Trophoblast cell (in vitro differentiated cells and primary cell): ENCODE measurements at regions not wholly inside any gene's neighbourhood (a gene's known extent, or its start where the extent isn't known, plus 50 kb on each side); places are given as distances from the start of the nearest gene placed in this dataset.

Experiments used
- DNase-seq, 2 donors: peaks; one replicate each; pipeline ENCODE4 v3.0.0-alpha.2; 2016
- H2AFZ ChIP-seq: 2 replicates; pipeline ENCODE4 v1.6.1; 2013; ENCODE audit warnings: low read length, moderate library complexity, mild to moderate bottlenecking; ENCODE audit not compliant: insufficient read depth, poor library complexity
- H2AK5ac ChIP-seq: 2 replicates; pipeline ENCODE4 v1.6.1; 2013; ENCODE audit warnings: mild to moderate bottlenecking, low read length
- H2BK120ac ChIP-seq: 2 replicates; pipeline ENCODE4 v1.6.1; 2013; ENCODE audit warnings: low read length, mild to moderate bottlenecking, moderate library complexity; ENCODE audit not compliant: insufficient read depth, poor library complexity
- H2BK12ac ChIP-seq: 2 replicates; pipeline ENCODE4 v1.6.1; 2013; ENCODE audit warnings: mild to moderate bottlenecking, low read length, moderate library complexity
- H2BK5ac ChIP-seq: 2 replicates; pipeline ENCODE4 v1.6.1; 2013; ENCODE audit warnings: low read length, low read depth, moderate library complexity, mild to moderate bottlenecking; ENCODE audit not compliant: poor library complexity
- H3K14ac ChIP-seq: 2 replicates; pipeline ENCODE4 v1.6.1; 2013; ENCODE audit warnings: mild to moderate bottlenecking, low read length
- H3K18ac ChIP-seq: 2 replicates; pipeline ENCODE4 v1.6.1; 2013; ENCODE audit warnings: mild to moderate bottlenecking, low read length
- H3K23ac ChIP-seq: 2 replicates; pipeline ENCODE4 v1.6.1; 2013; ENCODE audit warnings: low read length
- H3K27ac ChIP-seq: 2 replicates; pipeline ENCODE4 v1.5.1; 2013; ENCODE audit warnings: low read depth, mild to moderate bottlenecking, inconsistent platforms, low read length, moderate library complexity
- H3K27me3 ChIP-seq: 2 replicates; pipeline ENCODE4 v1.6.1; 2013; ENCODE audit warnings: inconsistent platforms, mild to moderate bottlenecking, low read length, moderate library complexity; ENCODE audit not compliant: insufficient read depth
- H3K36me3 ChIP-seq, 2 experiments: 1 replicate in 1 of 2; 2 replicates in 1 of 2; pipeline ENCODE4 v1.6.1; 2013; ENCODE audit warnings: low read length in 2 of 2, mild to moderate bottlenecking in 2 of 2, moderate library complexity in 1 of 2; ENCODE audit not compliant: insufficient read depth in 2 of 2, control insufficient read depth in 1 of 2
- H3K4ac ChIP-seq: 2 replicates; pipeline ENCODE4 v1.6.1; 2013; ENCODE audit warnings: low read depth, mild to moderate bottlenecking, low read length, moderate library complexity
- H3K4me1 ChIP-seq, 2 experiments: 1 replicate in 1 of 2; 2 replicates in 1 of 2; pipeline ENCODE4 v1.6.1; 2013; ENCODE audit warnings: low read length in 2 of 2, mild to moderate bottlenecking in 2 of 2, moderate library complexity in 1 of 2; ENCODE audit not compliant: insufficient read depth in 2 of 2, control insufficient read depth in 1 of 2
- H3K4me2 ChIP-seq: 2 replicates; pipeline ENCODE4 v1.6.1; 2013; ENCODE audit warnings: inconsistent platforms, mild to moderate bottlenecking, low read length, moderate library complexity
- H3K4me3 ChIP-seq: 2 replicates; pipeline ENCODE4 v1.5.1; 2013; ENCODE audit warnings: mild to moderate bottlenecking, low read depth, low read length, inconsistent platforms
- H3K79me1 ChIP-seq: one replicate; pipeline ENCODE4 v1.6.1; 2013; ENCODE audit warnings: low read length
- H3K79me2 ChIP-seq: 2 replicates; pipeline ENCODE4 v1.6.1; 2013; ENCODE audit warnings: low read length, mild to moderate bottlenecking; ENCODE audit not compliant: control insufficient read depth, insufficient read depth, poor library complexity
- H3K9ac ChIP-seq: 2 replicates; pipeline ENCODE4 v1.6.1; 2013; ENCODE audit warnings: mild to moderate bottlenecking, low read length
- H3K9me3 ChIP-seq: 2 replicates; pipeline ENCODE4 v1.6.1; 2013; ENCODE audit warnings: low read depth, mild to moderate bottlenecking, control low read depth, inconsistent platforms, low read length; ENCODE audit not compliant: insufficient read depth
- H4K12ac ChIP-seq: 2 replicates; pipeline ENCODE4 v1.6.1; 2013; ENCODE audit warnings: low read depth, mild to moderate bottlenecking, low read length, moderate library complexity
- H4K8ac ChIP-seq: 2 replicates; pipeline ENCODE4 v1.6.1; 2013; ENCODE audit warnings: low read depth, mild to moderate bottlenecking, low read length, moderate library complexity
- H4K91ac ChIP-seq: one replicate; pipeline ENCODE4 v1.6.1; 2013; ENCODE audit warnings: low read depth, mild to moderate bottlenecking, low read length, moderate library complexity
- WGBS: extraction: QIAGEN DNeasy Blood & Tissue Kit; methylation state at CpG from one replicate; pipeline ENCODE4 v1.1.7; 2013; ENCODE audit warnings: missing lambda C conversion rate; ENCODE audit not compliant: insufficient read length, insufficient coverage; ENCODE audit errors: extremely low coverage; 5-methylcytosine and 5-hydroxymethylcytosine counted together

DNA sequence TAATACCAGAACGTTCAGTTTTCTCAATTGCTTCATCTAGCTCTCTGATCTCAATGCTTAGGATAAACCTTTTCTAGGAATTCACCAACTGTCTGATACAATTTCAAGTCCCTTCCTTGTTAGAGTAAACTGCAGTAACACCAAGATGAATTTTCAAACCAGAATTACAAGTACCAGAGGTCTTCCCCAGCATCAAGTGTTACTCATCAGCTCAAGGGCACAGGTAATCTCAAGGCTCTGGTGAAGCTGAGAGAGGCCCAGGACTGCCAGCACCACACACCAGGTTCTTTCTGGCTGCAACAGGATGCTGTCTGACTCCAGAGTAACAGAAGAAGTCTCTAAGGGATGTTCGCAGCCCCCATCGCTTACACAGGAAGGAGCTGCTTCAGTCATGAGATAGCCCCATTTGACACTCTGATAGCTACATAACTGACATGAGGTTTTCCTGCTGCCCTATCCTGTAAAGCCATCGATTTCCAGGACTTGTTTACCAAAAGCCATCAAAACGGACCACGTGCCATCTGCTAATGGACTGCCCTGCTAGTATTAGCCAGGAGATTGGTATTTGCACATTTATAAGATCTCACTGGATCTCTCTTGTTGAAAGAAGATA lies 549.4 kb downstream of the UTRN start:
- Histone ChIP-seq H4K8ac (no peak overlapping the region), H3K4me2 (no peak overlapping the region), H3K27ac (no peak overlapping the region), H3K18ac (no peak overlapping the region), H3K14ac (no peak overlapping the region), H3K4ac (no peak overlapping the region), H2BK12ac (no peak overlapping the region), H2AFZ (no peak overlapping the region), H2BK120ac (no peak overlapping the region), H4K91ac (no peak overlapping the region), H4K12ac (no peak overlapping the region), H3K23ac (no peak overlapping the region), H3K9me3 (no peaks in the 10 kb centered on the region), H2AK5ac (no peak overlapping the region), H3K36me3 (peaks cover 8 to 9% of the 10 kb centered on the region in 2 experiments), H2BK5ac (no peak overlapping the region), H3K4me3 (no peak overlapping the region), H3K79me1 (no peaks in the 10 kb centered on the region), H3K9ac (no peak overlapping the region), H3K4me1 (no peaks in the 10 kb centered on the region), H3K79me2 (no peaks in the 10 kb centered on the region), H3K27me3 (no peaks in the 10 kb centered on the region)
- no CpG with 5 or more reads among the region's 6 CpGs for WGBS
- peak in 1 of 2 donors; percentile 18 for DNase-seq

DNA sequence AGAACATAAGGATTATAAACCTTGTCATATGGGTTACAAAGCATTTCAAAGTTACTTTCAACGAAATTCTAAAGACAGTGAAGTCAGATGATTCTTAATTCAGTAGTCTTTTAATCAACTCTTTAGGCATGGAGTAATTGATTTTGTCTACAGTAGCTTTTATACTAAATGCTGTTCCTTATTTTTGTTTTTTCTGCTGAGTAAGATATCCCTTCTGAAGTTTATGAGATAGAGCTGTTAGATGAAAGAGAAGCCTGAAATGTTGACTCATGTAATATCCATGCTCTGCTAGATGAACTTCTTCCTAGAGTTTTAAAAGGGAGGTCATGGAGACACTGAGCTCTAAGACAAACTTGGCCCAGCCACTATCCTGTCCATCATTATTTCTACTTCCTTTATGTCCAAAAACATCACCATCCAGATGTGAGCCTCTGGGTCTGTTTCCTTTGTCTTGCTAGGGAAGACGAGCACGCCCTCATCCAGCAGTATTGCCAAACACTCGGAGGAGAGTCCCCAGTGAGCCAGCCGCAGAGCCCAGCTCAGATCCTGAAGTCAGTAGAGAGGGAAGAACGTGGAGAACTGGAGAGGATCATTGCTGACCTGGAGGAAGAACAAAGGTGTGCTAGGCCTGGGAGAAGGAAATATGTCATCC lies 550.3 kb downstream of the UTRN start:
- no peak overlapping the region for H3K27ac ChIP-seq
- H3K18ac ChIP-seq = no peak overlapping the region
- H3K4me1 ChIP-seq = no peaks in the 10 kb centered on the region
- no peaks in the 10 kb centered on the region for H3K79me1 ChIP-seq
- H3K9me3 ChIP-seq = no peaks in the 10 kb centered on the region
- H3K14ac ChIP-seq = no peak overlapping the region
- H4K8ac ChIP-seq = no peak overlapping the region
- H3K4ac ChIP-seq = no peak overlapping the region
- H2BK12ac ChIP-seq = no peak overlapping the region
- no peak overlapping the region for H2BK120ac ChIP-seq
- H3K9ac ChIP-seq = no peak overlapping the region
- peak in 1 of 2 donors; percentile 15 for DNase-seq
- no peak overlapping the region for H2BK5ac ChIP-seq
- no peaks in the 10 kb centered on the region for H3K27me3 ChIP-seq
- no peak overlapping the region for H4K12ac ChIP-seq
- WGBS = no CpG with 5 or more reads among the region's 6 CpGs
- no peak overlapping the region for H2AK5ac ChIP-seq
- H3K36me3 ChIP-seq = peaks cover 8 to 10% of the 10 kb centered on the region in 2 experiments
- H3K79me2 ChIP-seq = no peaks in the 10 kb centered on the region
- H2AFZ ChIP-seq = no peak overlapping the region
- no peak overlapping the region for H4K91ac ChIP-seq
- no peak overlapping the region for H3K23ac ChIP-seq
- H3K4me3 ChIP-seq = no peak overlapping the region
- H3K4me2 ChIP-seq = no peak overlapping the region

- no peak overlapping the region for H2BK5ac ChIP-seq
- peaks cover 7 to 8% of the 10 kb centered on the region in 2 experiments for H3K36me3 ChIP-seq
- H3K18ac ChIP-seq = no peak overlapping the region
- WGBS = no CpG with 5 or more reads among the region's 10 CpGs
- no peak overlapping the region for H2AFZ ChIP-seq
- H3K79me1 ChIP-seq = no peaks in the 10 kb centered on the region
- no peak overlapping the region for H3K4ac ChIP-seq
- no peaks in the 10 kb centered on the region for H3K79me2 ChIP-seq
- H3K23ac ChIP-seq = no peak overlapping the region
- no peak overlapping the region for H2BK120ac ChIP-seq
- peaks cover 2% of the 10 kb centered on the region for H3K9me3 ChIP-seq
- no peak overlapping the region for H3K9ac ChIP-seq
- no peak overlapping the region for H3K27ac ChIP-seq
- H2BK12ac ChIP-seq = no peak overlapping the region
- DNase-seq = no peak
- no peak overlapping the region for H3K14ac ChIP-seq
- no peak overlapping the region for H4K8ac ChIP-seq
- no peak overlapping the region for H2AK5ac ChIP-seq
- H3K4me1 ChIP-seq = no peaks in the 10 kb centered on the region
- H4K12ac ChIP-seq = no peak overlapping the region
- no peak overlapping the region for H4K91ac ChIP-seq
- no peak overlapping the region for H3K4me3 ChIP-seq
- no peak overlapping the region for H3K4me2 ChIP-seq
- H3K27me3 ChIP-seq = no peaks in the 10 kb centered on the region
Observed at GRCh38 chr6:144840619-144841018, 555.5 kb downstream of the UTRN start.

GRCh38 chr6:144843701-144844100 lies 558.6 kb downstream of the UTRN start:
- Histone ChIP-seq H3K4me1 (no peaks in the 10 kb centered on the region), H4K91ac (no peak overlapping the region), H3K27ac (no peak overlapping the region), H4K12ac (no peak overlapping the region), H3K27me3 (no peaks in the 10 kb centered on the region), H3K4me2 (no peak overlapping the region), H2AFZ (no peak overlapping the region), H3K79me1 (no peaks in the 10 kb centered on the region), H3K9ac (no peak overlapping the region), H3K36me3 (peaks cover 2 to 4% of the 10 kb centered on the region in 2 experiments), H3K14ac (no peak overlapping the region), H4K8ac (no peak overlapping the region), H3K18ac (no peak overlapping the region), H2AK5ac (no peak overlapping the region), H2BK120ac (no peak overlapping the region), H3K4ac (no peak overlapping the region), H3K79me2 (no peaks in the 10 kb centered on the region), H3K9me3 (peaks cover 2% of the 10 kb centered on the region), H2BK12ac (no peak overlapping the region), H2BK5ac (no peak overlapping the region), H3K4me3 (no peak overlapping the region), H3K23ac (no peak overlapping the region)
- no CpG with 5 or more reads among the region's 1 CpG for WGBS
- DNase-seq = peak in 1 of 2 donors; percentile 16
